Right atrium auricular region (tissue), 2 donors: ENCODE measurements at regions not wholly inside any gene's neighbourhood (a gene's known extent, or its start where the extent isn't known, plus 50 kb on each side); places are given as distances from the start of the nearest gene placed in this dataset.

Experiments
- DNase-seq: peaks from one replicate; pipeline ENCODE4 v3.0.0-alpha.2; 2019; ENCODE audit warnings: low spot score
- H3K27ac ChIP-seq, 2 donors: fragments of 200-600 bp; sonication (generic); 1 replicate in 1 of 2; 2 replicates in 1 of 2; pipeline ENCODE4 v1.5.1; 2016 to 2019
- H3K27me3 ChIP-seq, 2 donors: fragments of 200-600 bp; sonication (generic); one replicate each; pipeline versions ENCODE4 v1.5.1 to v1.6.0; 2017 to 2019
- H3K36me3 ChIP-seq: fragments of 200-600 bp; sonication (generic); one replicate; pipeline ENCODE4 v1.5.1; 2016
- H3K4me1 ChIP-seq, 2 donors: fragments of 200-600 bp; sonication (generic); one replicate each; pipeline versions ENCODE4 v1.5.1 to v1.6.0; 2017 to 2019
- H3K4me3 ChIP-seq, 2 donors: fragments of 200-600 bp; sonication (generic); 1 replicate in 1 of 2; 2 replicates in 1 of 2; pipeline ENCODE4 v1.5.1; 2017 to 2019; ENCODE audit warnings: mild to moderate bottlenecking in 1 of 2, moderate library complexity in 1 of 2
- H3K9me3 ChIP-seq, 2 donors: fragments of 200-600 bp; sonication (generic); one replicate each; pipeline ENCODE4 v1.5.1; 2019
- CTCF ChIP-seq, 2 donors: fragments of 200-600 bp; sonication (generic); IDR thresholded peaks; one replicate each; pipeline ENCODE4 v1.5.1; 2019; ENCODE audit warnings: antibody characterized with exemption in 2 of 2

DNA sequence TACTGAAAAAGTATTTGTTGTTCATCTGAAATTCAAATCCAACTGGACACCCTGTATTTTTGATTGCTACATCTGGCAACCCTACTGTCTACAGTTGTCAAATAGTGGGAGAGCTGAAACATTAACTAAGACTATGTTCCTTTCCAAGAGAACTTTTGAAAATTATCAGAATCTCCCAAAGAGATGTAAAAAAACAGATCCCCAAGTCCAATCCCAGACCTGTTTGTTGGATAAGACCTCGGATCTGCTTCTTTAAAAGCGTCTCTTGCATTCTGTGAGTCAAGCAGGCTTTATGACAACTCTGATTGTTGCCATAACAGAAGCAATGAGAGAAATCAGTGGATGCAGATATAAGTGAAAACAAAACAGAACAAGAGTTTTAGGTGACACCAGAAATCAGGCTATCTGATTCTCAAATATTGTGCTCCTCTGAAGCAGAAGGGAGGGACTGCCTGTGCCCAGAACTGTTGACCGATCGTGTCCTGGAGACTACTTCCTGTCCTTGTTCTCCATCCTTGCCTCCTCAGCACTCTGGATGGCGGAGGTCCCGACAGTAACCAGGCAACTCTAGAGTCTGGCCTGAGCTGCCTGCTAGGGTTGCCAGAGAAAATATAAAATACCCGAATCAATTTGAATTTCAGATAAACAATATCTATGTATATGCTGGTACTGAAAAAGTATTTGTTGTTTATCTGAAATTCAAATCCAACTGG lies 853.8 kb downstream of the MAFB start:
- DNase-seq, result peak; percentile 65

DNA sequence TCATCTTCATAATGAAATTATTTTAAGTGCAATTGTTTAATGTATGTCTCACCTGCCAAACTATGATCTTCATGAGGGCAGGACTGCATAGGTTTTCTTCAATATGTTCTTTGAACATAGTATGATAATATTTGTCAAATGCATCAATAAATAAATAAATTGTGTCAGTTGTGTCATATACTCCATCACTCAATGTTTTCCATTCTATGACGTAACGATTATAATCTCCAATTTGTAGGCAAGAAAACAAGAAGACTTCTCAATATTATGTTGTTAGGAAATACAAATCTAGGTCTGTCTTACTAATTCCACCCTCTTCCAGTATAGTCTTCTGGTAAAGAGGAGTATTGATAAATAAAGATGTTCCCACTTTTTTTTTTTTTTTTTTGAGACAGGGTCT lies 858.1 kb downstream of the MAFB start:
- DNase-seq, result no peak
- H3K27ac ChIP-seq, result no peak overlapping the region

More for the DNA sequence above, 853.8 kb downstream of the MAFB start:
- Histone ChIP-seq H3K4me1 (peaks cover 0 to 10% of the 10 kb centered on the region in 2 donors), H3K4me3 (no peak overlapping the region), H3K9me3 (no peaks in the 10 kb centered on the region), H3K27ac (peak overlapping the region; percentile 32 to 47), H3K36me3 (no peaks in the 10 kb centered on the region), H3K27me3 (no peaks in the 10 kb centered on the region)
- no peak for TF ChIP-seq CTCF (IDR thresholded peaks at IDR 0.05)

GRCh38 chr20:39829661-39830060 lies 859.4 kb downstream of the MAFB start:
- TF ChIP-seq CTCF (IDR thresholded peaks at IDR 0.05), result no peak
- H3K27ac ChIP-seq, result no peak overlapping the region
- H3K4me3 ChIP-seq, result no peak overlapping the region
- DNase-seq, result no peak
- H3K27me3 ChIP-seq, result no peaks in the 10 kb centered on the region
- H3K4me1 ChIP-seq, result no peaks in the 10 kb centered on the region
- H3K9me3 ChIP-seq, result no peaks in the 10 kb centered on the region
- H3K36me3 ChIP-seq, result no peaks in the 10 kb centered on the region

More for the DNA sequence above, 858.1 kb downstream of the MAFB start:
- H3K9me3 ChIP-seq, result no peaks in the 10 kb centered on the region
- H3K36me3 ChIP-seq, result no peaks in the 10 kb centered on the region
- peaks cover 0 to 9% of the 10 kb centered on the region in 2 donors for H3K4me1 ChIP-seq
- TF ChIP-seq CTCF (IDR thresholded peaks at IDR 0.05), result no peak
- H3K4me3 ChIP-seq, result no peak overlapping the region
- H3K27me3 ChIP-seq, result no peaks in the 10 kb centered on the region

- TF ChIP-seq CTCF (IDR thresholded peaks at IDR 0.05), result peak; percentile 24 to 64
- no peak for DNase-seq
- H3K9me3 ChIP-seq, result no peaks in the 10 kb centered on the region
- H3K4me3 ChIP-seq, result no peak overlapping the region
- no peak overlapping the region for H3K27ac ChIP-seq
- H3K4me1 ChIP-seq, result no peaks in the 10 kb centered on the region
- no peaks in the 10 kb centered on the region for H3K36me3 ChIP-seq
- H3K27me3 ChIP-seq, result no peaks in the 10 kb centered on the region
These were observed 859.8 kb downstream of the MAFB start for GRCh38 chr20:39829256-39829655.

- Histone ChIP-seq H3K36me3 (no peaks in the 10 kb centered on the region), H3K9me3 (no peaks in the 10 kb centered on the region), H3K27me3 (no peaks in the 10 kb centered on the region), H3K4me3 (no peak overlapping the region), H3K4me1 (no peaks in the 10 kb centered on the region), H3K27ac (no peak overlapping the region)
- TF ChIP-seq CTCF (IDR thresholded peaks at IDR 0.05), result no peak
- DNase-seq, result no peak
These were observed 863.1 kb downstream of the MAFB start for GRCh38 chr20:39825950-39826349.

DNA sequence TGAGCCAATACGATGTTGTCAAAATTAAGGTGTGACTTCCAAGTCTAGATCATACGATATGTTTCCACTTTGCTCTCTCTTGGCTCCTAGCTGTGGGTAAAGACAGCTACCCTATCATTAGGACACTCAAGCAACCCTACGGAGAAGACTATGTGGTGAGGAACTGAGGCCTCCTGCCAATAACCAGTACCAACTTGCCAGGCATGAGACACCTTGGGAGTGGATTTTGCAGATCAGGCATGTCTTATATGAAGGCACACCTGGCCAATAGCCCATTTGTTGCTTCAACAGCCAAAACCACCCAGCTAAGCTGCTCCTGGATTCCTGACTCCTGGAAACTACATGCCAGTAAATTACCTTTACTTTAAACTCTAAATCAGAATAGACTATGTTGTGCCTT lies 863.4 kb downstream of the DHX35 start:
- H3K4me3 ChIP-seq, result no peak overlapping the region
- H3K4me1 ChIP-seq, result no peaks in the 10 kb centered on the region
- no peaks in the 10 kb centered on the region for H3K9me3 ChIP-seq
- H3K36me3 ChIP-seq, result no peaks in the 10 kb centered on the region
- DNase-seq, result no peak
- no peak for TF ChIP-seq CTCF (IDR thresholded peaks at IDR 0.05)
- no peaks in the 10 kb centered on the region for H3K27me3 ChIP-seq
- no peak overlapping the region for H3K27ac ChIP-seq
